ENCODE measurements at regions not wholly inside any gene's neighbourhood (a gene's known extent, or its start where the extent isn't known, plus 50 kb on each side); places are given as distances from the start of the nearest gene placed in this dataset.

DNA sequence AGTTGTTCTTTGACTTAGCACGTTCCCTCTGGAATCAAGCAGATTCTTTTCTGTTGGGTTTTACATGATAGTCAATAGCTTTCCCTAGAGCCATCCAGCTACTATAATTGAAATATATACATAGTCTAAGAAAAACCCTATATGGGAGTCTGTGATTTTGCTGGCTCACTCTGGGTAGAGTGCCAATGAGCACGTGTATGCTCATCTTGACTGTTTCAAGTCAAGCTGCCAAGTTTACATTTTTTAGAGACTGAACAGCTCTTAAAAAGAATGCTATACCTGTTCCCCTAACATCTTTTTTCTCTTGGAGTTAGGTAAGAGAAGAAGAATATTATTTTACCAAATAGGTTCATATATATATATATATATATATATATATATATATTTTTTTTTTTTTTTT lies 182.8 kb upstream of the NRIP1 start:
- DNase-seq: no peak

DNA sequence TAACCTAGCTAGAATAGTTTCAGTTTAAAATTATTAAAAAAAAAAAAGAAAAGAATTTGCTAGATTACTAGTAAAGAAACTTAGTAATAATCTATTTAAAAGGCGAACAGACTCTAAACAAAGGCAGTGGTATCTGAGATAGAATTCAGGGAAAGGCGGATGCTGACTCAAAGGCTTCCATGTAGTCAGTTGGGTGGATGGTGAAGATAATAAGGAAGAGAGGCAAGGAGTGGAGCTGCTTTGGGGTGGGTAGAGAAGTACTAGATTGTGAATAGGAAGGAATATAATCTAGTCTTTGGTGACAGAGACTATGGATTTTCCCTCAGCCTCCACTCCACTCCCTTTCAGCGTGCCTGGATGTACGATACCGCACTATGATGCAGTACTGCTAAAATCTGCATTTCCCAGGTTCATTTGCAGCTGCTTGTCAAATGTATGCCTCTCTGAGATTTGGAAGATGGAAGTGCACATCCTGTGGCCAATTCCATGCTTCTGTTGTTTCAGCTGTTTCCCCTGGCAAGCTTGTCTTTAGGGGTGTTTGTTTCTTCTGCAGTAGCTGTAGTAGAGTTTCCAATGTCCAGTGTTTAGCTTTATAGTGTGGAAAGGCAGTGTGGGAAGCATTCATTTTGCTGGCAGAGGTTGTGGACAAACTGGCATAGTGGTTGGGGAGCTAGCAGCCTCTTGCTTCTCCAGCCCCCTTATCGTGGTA lies 184.6 kb upstream of the NRIP1 start:
- DNase-seq: no peak

DNA sequence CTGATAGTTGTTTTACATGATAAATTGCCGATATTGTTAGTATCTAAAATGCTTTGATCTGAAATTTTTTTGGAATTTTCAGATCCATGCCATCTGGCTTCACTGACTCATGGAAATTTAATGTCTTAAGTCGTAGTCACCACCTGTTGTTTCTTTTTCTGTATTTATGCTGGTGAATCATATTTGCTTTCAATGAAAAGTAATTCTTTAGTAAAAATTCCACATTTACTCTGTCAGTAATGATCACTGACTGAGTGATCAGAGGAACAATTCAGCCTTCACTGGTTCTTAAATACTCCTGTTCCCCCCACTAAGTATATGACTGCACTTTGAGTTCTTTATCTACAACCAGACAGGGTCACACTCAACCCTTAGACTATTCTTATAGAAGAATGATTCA lies 185.6 kb upstream of the NRIP1 start:
- no peak for DNase-seq

DNA sequence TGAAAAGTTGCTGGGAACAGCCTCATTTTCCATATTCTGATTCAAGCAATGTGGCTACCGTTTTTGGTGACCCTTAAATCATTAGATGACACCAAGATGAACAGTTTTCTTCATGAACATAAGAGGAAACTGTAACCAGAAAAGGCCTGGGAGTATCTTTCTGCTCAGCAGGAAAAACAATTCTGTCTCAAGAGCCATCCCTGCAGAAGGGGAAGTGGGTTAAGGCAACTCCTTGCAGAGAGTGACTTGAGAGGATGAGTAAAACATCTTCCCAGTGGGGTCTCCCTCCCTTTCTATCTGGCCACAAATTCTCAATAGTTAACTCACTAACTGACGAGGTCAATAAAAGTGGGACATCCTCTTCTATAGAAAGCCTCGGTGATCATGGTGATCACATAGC lies 187.6 kb upstream of the NRIP1 start:
- DNase-seq: no peak

DNA sequence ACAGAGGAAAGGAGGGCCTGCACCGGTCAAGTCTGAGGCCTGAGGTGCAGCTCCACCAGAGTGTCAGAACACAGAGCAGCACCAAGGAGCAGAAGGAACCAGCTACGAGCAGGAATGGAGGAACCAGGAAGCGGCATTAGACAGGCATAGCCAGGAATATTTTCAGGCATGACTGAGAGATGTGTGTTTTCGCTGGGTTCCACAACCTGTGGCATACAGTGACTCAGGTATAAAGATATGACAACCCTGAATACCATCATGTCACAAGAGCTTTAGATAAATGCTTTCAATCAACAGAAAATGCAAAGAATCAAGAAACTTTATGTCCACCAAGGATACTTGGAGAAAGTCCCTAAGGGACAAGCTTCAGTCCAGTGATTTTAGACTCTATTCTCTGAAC lies 189.3 kb upstream of the NRIP1 start:
- DNase-seq: no peak

DNA sequence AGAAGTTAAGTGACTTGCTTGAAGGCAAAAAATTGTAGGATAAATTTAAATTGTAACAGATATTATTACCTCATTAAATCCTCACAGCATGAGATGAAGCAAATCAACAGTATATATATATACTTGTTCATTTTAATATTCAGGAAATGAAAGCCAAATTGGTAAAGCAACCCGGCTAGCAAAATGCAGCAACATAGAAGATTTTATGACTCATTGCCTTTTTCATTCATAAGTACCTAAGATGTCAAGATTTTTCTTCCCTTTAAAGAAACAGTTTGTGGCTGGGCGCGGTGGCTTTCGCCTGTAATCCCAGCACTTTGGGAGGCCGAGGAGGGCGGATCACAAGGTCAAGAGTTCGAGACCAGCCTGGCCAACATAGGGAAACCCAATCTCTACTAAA lies 190.5 kb upstream of the NRIP1 start:
- no peak for DNase-seq

DNA sequence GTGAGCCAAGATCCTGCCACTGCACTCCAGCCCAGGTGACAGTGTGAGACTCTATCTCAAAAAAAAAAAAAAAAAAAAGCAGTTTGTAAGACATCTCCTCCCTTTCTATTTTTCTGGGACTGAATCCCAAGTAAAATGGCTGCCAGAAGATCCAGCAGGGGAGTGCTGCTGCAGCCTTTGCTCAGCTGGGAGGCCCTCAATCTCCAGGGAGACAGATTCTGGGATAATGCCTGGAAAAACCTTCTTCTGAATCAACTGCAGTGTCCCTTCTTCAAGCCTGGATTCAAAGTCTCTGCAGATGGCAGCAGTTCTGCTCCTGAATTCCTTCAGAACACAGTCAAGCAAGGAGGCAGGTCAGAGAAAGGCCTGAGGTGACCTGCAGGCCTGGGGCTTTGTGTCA lies 191.0 kb upstream of the NRIP1 start:
- DNase-seq: no peak

DNA sequence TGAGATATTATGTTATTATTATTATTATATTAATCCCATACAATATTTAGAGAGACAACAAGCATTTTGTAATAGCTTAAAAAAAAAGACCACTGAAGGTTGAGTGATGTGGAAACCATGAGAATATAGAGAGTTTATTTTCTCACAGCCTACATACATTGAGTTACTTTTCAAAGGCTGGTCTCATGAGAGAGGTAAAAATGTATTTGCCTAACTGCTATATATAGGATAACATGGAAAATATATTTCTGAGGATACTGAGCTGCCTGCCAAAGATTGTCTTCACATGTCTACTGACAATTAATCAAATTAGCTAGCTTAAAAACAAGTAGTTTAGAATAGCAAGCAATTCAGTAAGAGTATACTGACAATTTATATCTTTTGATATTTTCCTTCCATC lies 192.2 kb upstream of the NRIP1 start:
- DNase-seq: no peak

DNA sequence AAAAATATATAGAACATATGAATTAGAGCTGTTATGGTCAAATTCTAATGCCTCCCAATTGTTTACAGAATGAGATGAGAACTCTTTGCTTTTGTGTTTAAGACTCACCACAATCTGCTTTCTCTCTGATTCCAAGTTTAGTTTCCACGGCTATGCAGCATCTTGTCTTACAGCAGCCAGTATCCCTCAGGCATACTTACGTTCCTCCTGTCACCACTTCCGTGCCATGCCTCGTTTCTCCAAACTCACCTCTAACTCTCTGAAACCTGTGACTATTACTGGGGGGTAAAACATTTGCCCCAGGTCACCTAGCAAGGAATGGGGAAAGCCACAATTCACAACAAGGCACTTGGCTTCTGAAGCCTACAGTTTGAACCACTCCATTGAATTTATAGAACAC lies 192.8 kb upstream of the NRIP1 start:
- DNase-seq: no peak

DNA sequence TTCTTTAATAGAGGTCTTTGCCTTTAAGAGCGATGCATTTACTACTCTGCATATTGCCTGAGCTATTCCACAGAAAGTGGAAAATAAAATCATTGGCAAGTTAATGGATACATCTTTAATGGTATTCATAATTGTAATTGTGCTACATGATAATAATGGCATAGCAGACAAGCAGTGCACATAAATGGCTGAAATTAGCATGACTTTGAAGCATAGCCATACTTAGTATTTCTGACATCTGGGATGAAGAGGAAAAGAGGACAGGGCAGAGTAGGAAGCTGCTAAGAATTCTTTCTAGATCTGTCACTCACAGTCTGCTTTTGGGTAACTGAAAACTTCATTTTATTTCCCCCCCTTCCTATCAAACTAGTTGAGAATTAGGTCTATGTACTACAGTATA lies 195.0 kb upstream of the NRIP1 start:
- no peak for DNase-seq

DNA sequence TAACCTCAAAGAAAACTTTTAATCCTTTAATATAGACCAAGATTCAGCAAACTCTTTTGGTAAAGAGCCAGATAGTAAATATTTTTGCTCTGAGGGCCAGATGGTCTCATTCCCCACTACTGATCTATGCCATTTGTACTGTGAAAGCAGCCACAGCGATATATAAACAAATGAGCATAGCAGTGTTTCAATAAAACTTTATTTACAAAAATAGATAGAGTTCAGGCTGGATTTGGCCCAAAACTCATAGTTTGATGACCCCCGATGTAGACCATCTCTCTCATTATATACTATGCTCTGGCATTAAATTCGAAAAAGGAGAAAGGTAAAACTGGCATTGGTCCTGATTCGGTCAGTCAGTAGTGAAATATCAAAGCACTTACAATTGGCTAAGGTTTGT lies 195.8 kb upstream of the NRIP1 start:
- DNase-seq: no peak

DNA sequence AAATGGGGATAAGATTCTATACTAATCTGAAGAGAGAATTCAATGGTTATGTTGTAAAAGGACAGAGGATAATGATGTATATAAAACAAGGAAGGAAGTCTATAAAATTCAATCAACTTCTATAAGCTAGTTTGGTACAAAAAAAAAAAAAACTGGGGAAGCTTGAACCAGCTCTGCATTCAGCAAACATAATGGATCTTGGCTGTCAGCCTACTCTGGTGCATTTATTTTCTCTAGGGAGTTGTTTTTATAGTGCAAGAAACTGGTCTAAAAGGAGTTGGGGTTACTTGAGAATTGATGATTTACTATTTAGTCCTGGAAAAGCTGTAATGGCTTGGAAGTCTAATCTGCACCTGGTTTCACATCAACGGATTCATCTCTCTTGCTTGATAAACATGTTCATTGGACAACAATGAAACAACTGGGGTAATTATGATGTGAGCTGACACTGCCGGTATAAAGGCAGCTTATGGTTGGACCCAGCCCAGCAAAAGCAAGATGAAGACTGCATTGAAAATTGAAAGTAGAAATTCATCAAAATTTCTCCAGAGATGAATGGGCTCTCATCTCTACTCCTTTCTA lies 199.4 kb upstream of the NRIP1 start:
- DNase-seq: no peak

DNA sequence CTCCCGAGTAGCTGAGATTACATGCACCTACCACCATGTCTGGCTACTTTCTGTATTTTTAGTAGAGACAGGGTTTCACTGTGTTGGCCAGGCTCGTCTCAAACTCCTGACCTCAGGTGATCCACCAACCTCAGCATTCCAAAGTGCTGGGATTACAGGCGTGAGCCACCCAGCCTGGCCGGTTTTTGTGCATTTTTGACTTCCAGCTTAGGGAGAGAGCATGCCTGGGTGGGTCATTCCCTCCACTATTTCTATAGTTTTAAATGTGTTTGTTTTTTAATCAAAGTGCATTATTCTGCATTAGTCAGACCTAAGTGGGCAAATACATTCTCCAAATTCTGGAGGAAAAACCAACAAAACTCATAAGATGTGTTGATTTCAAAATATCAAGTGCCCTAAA lies 207.4 kb upstream of the NRIP1 start:
- no peak for DNase-seq

DNA sequence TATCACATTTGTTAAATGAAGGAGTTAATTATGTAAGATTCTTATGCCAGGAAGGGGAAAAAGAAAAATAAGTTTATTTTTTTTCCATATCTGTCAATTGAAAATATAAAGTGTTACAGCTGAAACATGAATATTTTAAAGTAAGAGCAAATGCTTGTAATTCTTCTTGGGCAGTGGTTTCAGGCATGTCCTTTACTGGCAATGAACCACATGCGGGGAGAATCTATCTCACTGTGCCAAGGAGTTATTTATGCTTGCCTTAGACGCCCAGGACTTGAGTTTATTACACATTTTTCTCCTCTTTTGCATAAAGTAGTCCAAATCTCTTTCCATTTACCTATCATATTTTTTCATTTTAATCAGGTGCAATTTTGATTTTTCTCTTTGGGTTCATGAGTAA lies 207.8 kb upstream of the NRIP1 start:
- DNase-seq: no peak

DNA sequence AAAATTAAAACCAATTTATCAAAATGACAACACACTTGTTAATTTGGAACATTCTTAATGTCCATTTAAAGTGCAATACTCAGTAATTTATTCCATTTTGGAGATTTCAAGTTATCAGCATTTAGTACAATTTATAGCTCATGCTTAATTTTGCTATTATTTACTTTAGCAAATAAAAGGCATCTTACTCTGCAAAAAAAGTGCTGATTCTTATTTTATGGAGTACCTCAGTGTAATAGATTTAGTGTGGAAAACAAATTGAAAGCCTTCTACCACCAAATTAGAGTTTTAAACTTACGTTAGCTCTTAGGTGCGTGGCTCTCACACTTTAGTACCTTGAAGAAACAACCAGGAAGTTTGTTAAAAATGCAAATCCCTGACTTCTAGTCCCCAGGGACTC lies 208.4 kb upstream of the NRIP1 start:
- no peak for DNase-seq

DNA sequence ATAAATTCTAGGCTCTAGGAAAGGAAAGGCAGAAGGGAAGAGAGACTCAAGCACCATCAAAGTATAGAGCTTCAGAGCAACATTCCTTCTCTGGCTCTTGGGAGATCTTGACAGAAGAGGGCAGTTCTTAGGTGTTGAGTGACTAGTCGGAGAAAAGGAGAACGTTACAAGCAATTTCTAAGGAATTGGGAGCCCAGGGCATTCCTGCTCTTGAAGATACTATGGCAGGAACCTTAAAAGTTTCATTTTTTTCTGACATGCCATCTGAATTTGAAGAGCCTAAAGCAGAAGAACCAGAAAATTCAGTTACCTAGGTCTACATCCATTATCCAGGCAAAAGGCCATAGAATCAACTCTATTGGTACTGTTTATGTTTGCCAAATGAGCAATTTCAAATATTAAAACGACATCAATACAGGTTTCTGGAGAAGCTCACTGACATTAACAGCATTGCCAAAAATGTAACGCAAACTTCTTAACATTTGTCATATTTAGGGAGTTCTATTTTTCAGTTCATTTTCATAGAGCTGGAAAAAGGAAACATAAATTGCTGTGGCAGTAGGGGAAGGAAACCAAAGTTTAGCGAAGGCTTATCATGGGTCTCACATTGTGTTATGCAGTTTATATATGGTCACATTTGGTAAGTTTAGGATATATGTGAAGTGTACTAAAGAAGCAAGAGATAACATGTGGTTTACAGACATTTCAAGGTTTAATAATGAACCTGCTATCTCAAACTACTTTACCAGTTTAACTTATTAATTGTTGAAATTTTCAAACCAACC lies 210.1 kb upstream of the NRIP1 start:
- DNase-seq: no peak

DNA sequence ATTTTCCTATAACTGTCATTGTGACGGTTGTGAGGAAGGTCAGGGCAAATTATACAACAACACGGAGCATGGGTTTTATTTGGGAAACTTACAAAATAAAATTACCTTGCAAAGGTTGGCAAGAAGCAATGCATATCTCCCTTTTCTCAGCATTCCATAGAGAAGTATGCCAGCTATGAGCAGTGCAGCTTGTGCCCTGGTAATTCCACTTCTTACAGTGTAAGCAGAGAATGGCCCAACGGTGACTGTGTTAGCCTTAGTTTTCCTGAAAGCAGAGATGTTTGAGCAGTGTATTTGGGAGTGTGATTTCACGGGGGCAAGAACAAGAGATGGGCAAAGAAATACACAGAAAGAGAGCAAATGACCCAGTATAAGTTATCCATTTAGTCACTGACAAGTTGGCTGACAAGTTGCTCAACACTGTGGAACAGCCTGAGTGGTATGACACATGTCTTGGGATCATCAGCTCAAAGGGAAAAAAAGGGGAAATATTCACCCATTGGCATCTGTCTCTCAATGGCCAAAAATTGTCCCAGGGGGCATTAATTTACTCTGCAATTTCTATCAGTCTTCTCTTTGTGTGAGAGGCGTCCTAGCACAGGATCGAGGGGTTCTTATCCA lies 210.9 kb upstream of the NRIP1 start:
- DNase-seq: no peak

DNA sequence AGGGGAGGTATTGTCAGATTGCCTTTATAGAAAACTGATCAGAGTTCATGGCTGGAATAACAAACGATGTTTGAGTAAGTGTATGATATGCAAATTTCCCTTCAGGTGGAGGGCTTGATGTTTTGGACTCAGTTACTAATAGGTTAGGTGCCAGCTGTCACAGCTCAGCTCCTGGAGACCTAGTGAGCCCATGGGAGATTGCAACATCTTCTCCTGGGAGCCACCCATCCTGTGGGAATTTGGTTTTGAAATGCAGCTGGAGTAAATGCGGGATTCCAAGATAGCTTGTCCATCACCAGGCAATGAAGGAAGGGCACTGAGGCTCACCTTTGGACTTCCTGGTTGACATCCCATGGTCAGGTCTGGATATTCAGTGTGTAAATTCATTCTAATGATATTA lies 211.4 kb upstream of the NRIP1 start:
- DNase-seq: no peak

DNA sequence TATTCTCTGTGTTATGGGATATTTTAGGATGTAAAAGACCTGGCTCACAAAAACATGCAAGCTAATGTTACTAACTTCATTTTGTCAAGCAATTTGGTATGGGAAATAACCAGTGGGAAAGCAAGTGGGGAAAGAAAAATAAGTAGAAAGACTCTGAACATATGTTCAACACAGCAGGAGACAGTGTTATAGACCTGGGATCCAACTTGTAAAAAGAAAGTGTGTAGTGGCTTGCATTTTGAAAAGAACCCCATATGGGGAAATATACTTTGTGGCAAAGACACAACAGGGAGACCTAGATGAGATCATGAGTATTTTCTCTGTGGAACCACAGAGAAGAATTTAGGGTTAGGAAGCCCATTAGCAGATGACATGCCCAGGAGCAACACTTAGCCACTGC lies 212.7 kb upstream of the NRIP1 start:
- DNase-seq: no peak

DNA sequence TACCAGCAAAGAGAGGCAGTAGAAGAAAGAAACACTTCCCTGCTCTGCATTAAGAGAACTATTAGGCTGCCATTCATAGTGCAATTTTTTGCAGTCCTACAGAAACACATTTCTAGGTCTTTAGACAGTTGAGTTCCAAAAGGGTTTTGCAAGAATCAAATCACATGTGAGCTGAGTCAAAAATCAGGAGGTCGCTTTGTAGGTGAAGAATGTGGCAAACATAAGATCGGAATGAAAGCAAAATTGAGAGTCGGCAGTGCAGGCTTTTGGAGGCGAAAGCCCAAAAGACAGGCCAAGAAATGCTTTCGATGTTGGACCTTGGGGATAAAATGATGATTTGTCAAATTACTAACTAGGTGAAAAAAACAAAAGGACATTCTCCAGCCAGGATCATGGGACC lies 213.5 kb upstream of the NRIP1 start:
- DNase-seq: no peak

DNA sequence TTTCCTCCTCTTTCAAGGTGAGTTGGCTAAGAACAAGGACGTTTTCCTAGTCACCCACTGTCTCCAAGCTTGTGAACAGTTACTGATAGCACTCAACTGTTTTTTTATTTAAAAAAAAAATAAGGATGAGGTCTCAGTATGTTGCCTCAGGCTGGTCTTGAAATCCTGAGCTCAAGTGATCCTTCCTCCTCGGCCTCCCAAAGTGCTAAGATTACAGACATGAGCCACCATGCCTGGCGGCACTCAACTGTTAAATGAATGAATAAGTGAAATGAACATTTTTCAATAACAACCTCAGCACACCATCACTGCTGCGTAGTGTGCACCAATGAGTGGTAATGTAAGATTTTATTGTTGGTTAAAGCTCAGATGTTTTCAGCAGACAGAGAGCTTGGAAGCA lies 214.1 kb upstream of the NRIP1 start:
- DNase-seq: no peak

DNA sequence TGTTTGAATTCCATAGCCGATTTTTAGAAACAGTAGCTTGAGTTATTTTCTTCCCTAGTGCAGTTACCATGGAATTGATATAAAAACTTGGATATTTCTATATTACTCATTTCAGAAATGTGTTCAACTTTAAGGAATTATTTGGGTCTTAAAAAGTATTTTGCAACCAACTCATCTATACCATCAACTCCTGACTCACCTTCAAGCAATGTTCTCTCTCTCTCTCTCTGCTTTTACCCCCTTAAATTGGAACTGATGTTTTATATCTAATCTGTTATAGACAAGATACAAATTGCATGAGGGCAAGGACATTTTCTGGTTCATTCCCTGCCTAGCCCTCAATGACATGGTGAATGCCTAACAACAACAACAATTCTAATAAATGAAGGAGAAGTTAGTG lies 214.7 kb upstream of the NRIP1 start:
- no peak for DNase-seq

DNA sequence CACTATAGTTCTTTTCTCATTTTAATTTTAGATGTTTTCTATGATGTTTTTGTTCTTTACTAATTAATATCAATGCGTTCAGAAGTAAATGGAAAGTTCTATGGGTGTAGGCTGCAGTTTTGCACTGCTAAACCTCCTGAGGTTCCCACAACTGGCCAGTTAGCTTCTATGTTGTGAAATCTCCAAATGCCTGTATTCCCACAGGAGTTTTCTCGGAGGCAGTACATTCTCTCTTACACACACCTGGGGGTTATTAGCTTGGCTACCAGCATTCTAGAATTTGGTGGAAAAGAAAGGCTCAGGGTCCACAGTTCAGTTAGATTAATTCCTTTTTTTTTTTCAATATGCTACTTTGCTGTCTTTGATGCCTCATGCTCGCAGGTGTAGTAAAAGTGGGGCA lies 216.9 kb upstream of the NRIP1 start:
- no peak for DNase-seq

DNA sequence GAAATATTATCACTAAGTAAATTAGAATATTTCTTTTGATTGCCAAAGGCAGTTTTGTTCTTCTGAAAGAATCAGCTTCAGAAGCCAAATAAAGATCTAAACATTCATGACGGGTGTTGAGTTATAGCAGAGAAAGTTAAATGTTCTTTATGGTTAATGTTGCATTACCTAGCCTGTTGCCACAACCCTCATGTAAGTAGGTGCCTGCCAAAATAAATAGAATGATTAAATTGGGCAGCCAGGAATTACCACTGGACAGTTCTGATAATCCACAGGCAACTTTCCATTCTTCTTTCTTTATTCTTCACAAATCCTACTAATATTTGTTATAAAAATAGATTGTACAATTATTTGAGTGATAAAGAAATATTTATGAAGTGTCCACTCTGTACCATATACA lies 217.9 kb upstream of the NRIP1 start:
- no peak for DNase-seq
